ENCODE measurements at regions not wholly inside any gene's neighbourhood (a gene's known extent, or its start where the extent isn't known, plus 50 kb on each side); places are given as distances from the start of the nearest gene placed in this dataset.
"Not testable (repeated sequence)": the region's sequence is repeated elsewhere in the genome, so short reads cannot be mapped to it uniquely, and the experiment has no call there.

DNA sequence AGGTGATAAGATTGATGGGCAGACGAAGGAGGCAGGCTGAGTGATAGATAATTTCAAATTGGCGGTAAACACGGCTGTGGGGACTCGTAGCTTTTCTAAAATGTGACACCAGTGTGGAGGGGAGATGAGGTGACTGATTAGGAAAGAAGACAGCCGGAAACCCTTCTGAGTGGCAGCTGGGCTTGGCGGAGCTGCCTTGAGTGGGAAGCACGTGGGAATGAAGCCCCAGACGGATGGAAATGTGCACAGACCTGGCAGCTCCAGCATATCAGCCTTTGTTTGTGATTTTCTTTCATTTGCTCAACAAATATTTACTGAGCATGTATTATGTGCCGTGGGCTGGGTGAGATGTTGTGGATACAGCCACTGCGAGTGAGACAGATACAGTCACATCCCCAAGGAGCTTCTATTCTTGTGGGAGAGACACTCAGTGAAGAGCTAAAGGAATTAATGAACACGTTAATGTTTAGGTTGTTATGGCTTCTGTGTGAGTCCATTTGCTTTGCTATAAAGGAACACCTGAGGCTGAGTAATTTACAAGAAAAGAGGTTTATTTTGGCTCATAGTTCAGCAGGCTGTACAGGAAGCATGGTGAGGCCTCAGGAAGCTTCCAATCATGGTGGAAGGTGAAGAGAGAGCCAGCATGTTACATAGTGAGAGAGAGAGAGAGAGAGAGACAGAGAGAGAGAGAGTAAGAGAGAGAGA, 65.5 kb upstream of the LHX5 start:
- H3K36me3 ChIP-seq = no peaks in the 10 kb centered on the region
- no peak overlapping the region for H3K4me3 ChIP-seq
- no peak overlapping the region for H3K27ac ChIP-seq
- intact Hi-C loops (cut with DNase I) = no loop called here
- H3K27me3 ChIP-seq = peaks cover 0 to 35% (median 7%) of the 10 kb centered on the region in 3 donors
- no peaks in the 10 kb centered on the region for H3K4me1 ChIP-seq
- H3K9me3 ChIP-seq = no peaks in the 10 kb centered on the region
- WGBS, 2 donors = 65 to 69% methylated on average over 11 of the region's 11 CpGs
- TF ChIP-seq CTCF (IDR thresholded peaks at IDR 0.05) (no peak), POLR2A (IDR thresholded peaks at IDR 0.05) (no peak), EP300 (IDR thresholded peaks at IDR 0.05) (no peak), POLR2AphosphoS5 (IDR thresholded peaks at IDR 0.05) (no peak)
- no peak for DNase-seq

- Histone ChIP-seq H3K4me1 (no peaks in the 10 kb centered on the region), H3K27ac (no peak overlapping the region), H3K4me3 (no peak overlapping the region), H3K36me3 (no peaks in the 10 kb centered on the region), H3K9me3 (no peaks in the 10 kb centered on the region), H3K27me3 (peaks cover 0 to 35% (median 8%) of the 10 kb centered on the region in 3 donors)
- no peak for DNase-seq
- intact Hi-C loops (cut with DNase I) = no loop called here
- WGBS, 2 donors = 88 to 93% methylated on average over 5 of the region's 5 CpGs
- no peak for TF ChIP-seq POLR2AphosphoS5 (IDR thresholded peaks at IDR 0.05)
- TF ChIP-seq POLR2A (IDR thresholded peaks at IDR 0.05) = no peak
- no peak for TF ChIP-seq CTCF (IDR thresholded peaks at IDR 0.05)
- TF ChIP-seq EP300 (IDR thresholded peaks at IDR 0.05) = no peak
These were observed 63.4 kb upstream of the LHX5 start for GRCh38 chr12:113535100-113535499.

- Histone ChIP-seq H3K27me3 (peaks cover 0 to 35% (median 8%) of the 10 kb centered on the region in 3 donors), H3K27ac (no peak overlapping the region), H3K36me3 (no peaks in the 10 kb centered on the region), H3K4me3 (no peak overlapping the region), H3K4me1 (no peaks in the 10 kb centered on the region), H3K9me3 (no peaks in the 10 kb centered on the region)
- DNase-seq = no peak
- 74 to 86% methylated on average over 6 of the region's 6 CpGs for WGBS, 2 donors
- intact Hi-C loops (cut with DNase I) = no loop called here
- TF ChIP-seq POLR2AphosphoS5 (IDR thresholded peaks at IDR 0.05) = no peak
- no peak for TF ChIP-seq EP300 (IDR thresholded peaks at IDR 0.05)
These were observed 62.9 kb upstream of the LHX5 start for GRCh38 chr12:113534555-113534954.

DNA sequence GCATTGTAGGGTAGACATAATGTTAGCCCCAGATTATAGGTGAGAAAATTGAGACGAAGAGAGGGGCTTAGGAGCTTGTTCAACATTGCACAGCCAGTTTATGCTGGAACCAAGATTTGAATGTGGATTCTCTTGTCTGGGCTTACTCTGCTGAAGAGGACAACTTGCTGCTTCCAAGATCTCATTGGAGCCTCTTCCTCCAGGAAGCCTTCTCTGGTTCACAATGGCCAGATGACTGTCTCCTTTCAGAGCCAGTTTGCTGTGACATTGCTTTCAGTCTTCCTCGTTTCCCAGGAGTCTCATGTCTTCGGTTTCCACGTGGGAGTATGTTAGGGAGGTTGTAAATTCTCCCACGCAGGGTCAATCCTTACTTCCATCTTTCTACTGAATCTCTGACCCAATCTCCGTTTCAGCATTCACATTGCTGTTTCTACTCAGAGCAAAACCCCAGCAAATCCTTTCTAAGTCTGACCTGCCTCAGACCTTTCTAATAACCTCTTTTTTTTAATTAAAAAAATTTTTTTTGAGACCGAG, 62.2 kb upstream of the LHX5 start:
- H3K27ac ChIP-seq = no peak overlapping the region
- DNase-seq = no peak
- H3K4me3 ChIP-seq = no peak overlapping the region
- no peaks in the 10 kb centered on the region for H3K4me1 ChIP-seq
- TF ChIP-seq EP300 (IDR thresholded peaks at IDR 0.05) (no peak), POLR2A (IDR thresholded peaks at IDR 0.05) (no peak), POLR2AphosphoS5 (IDR thresholded peaks at IDR 0.05) (no peak), CTCF (IDR thresholded peaks at IDR 0.05) (no peak)
- H3K36me3 ChIP-seq = no peaks in the 10 kb centered on the region
- 52 to 68% methylated on average over 7 of the region's 7 CpGs for WGBS, 2 donors
- H3K9me3 ChIP-seq = no peaks in the 10 kb centered on the region
- intact Hi-C loops (cut with DNase I) = no loop called here
- H3K27me3 ChIP-seq = peaks cover 0 to 35% (median 11%) of the 10 kb centered on the region in 3 donors

GRCh38 chr12:113532292-113532691, 60.6 kb upstream of the LHX5 start:
- Histone ChIP-seq H3K9me3 (no peaks in the 10 kb centered on the region), H3K36me3 (no peaks in the 10 kb centered on the region), H3K4me1 (no peaks in the 10 kb centered on the region), H3K4me3 (no peak overlapping the region), H3K27ac (no peak overlapping the region), H3K27me3 (peaks cover 0 to 44% (median 23%) of the 10 kb centered on the region in 3 donors)
- intact Hi-C loops (cut with DNase I) = no loop called here
- WGBS, 2 donors = 80 to 87% methylated on average over 13 of the region's 13 CpGs
- no peak for DNase-seq
- TF ChIP-seq EP300 (IDR thresholded peaks at IDR 0.05) = no peak
- TF ChIP-seq POLR2AphosphoS5 (IDR thresholded peaks at IDR 0.05) = no peak
- TF ChIP-seq CTCF (IDR thresholded peaks at IDR 0.05) = no peak
- no peak for TF ChIP-seq POLR2A (IDR thresholded peaks at IDR 0.05)

DNA sequence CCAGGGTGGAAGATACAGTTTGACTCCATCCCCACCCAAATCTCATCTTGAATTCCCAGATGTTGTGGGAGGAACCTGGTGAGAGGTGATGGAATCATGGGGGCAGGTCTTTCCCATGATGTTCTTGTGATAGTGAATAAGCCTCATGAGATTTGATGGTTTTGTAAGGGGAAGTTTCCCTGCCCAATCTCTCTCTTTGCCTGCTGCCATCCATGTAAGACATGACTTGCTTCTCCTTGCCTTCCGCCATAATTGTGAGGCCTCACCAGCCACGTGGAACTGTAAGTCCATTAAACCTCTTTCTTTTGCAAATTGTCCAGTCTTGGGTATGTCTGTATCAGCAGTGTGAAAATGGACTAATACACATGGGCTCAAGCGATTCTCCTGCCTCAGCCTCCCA, 59.4 kb upstream of the LHX5 start:
- H3K27me3 ChIP-seq = peaks cover 0 to 43% (median 26%) of the 10 kb centered on the region in 3 donors
- H3K9me3 ChIP-seq; H3K4me3 ChIP-seq; H3K4me1 ChIP-seq; H3K27ac ChIP-seq; intact Hi-C loops (cut with DNase I); DNase-seq; H3K36me3 ChIP-seq: not testable (repeated sequence)
- WGBS, 2 donors = 85 to 91% methylated on average over 3 of the region's 3 CpGs

Measured in sigmoid colon (tissue), 6 donors.